Right atrium auricular region (tissue), 2 donors: ENCODE measurements at regions not wholly inside any gene's neighbourhood (a gene's known extent, or its start where the extent isn't known, plus 50 kb on each side); places are given as distances from the start of the nearest gene placed in this dataset.
A peak's percentile ranks its signal among the peaks of the same experiment; 100 is the strongest.

Source experiments
- DNase-seq: peaks from one replicate; pipeline ENCODE4 v3.0.0-alpha.2; 2019; ENCODE audit warnings: low spot score
- H3K27ac ChIP-seq, 2 donors: fragments of 200-600 bp; sonication (generic); 1 replicate in 1 of 2; 2 replicates in 1 of 2; pipeline ENCODE4 v1.5.1; 2016 to 2019
- H3K27me3 ChIP-seq, 2 donors: fragments of 200-600 bp; sonication (generic); one replicate each; pipeline versions ENCODE4 v1.5.1 to v1.6.0; 2017 to 2019
- H3K36me3 ChIP-seq: fragments of 200-600 bp; sonication (generic); one replicate; pipeline ENCODE4 v1.5.1; 2016
- H3K4me1 ChIP-seq, 2 donors: fragments of 200-600 bp; sonication (generic); one replicate each; pipeline versions ENCODE4 v1.5.1 to v1.6.0; 2017 to 2019
- H3K4me3 ChIP-seq, 2 donors: fragments of 200-600 bp; sonication (generic); 1 replicate in 1 of 2; 2 replicates in 1 of 2; pipeline ENCODE4 v1.5.1; 2017 to 2019; ENCODE audit warnings: mild to moderate bottlenecking in 1 of 2, moderate library complexity in 1 of 2
- H3K9me3 ChIP-seq, 2 donors: fragments of 200-600 bp; sonication (generic); one replicate each; pipeline ENCODE4 v1.5.1; 2019
- CTCF ChIP-seq, 2 donors: fragments of 200-600 bp; sonication (generic); IDR thresholded peaks; one replicate each; pipeline ENCODE4 v1.5.1; 2019; ENCODE audit warnings: antibody characterized with exemption in 2 of 2

GRCh38 chr14:73784988-73785313 is 66.7 kb upstream of the PTGR2 start:
- Histone ChIP-seq H3K4me1 (peaks cover 4 to 68% of the 10 kb centered on the region in 2 donors), H3K27ac (peak overlapping the region; percentile 96 to 99), H3K9me3 (no peaks in the 10 kb centered on the region), H3K27me3 (no peaks in the 10 kb centered on the region), H3K4me3 (peak overlapping the region in 1 of 2 donors; percentile 72), H3K36me3 (no peaks in the 10 kb centered on the region)
- no peak for DNase-seq
- TF ChIP-seq CTCF (IDR thresholded peaks at IDR 0.05), result no peak

GRCh38 chr14:73784181-73784987 is 67.2 kb upstream of the PTGR2 start:
- H3K4me1 ChIP-seq, result peaks cover 4 to 62% of the 10 kb centered on the region in 2 donors
- no peak for DNase-seq
- no peaks in the 10 kb centered on the region for H3K9me3 ChIP-seq
- H3K27me3 ChIP-seq, result no peaks in the 10 kb centered on the region
- peak overlapping the region; percentile 96 to 99 for H3K27ac ChIP-seq
- H3K36me3 ChIP-seq, result no peaks in the 10 kb centered on the region
- TF ChIP-seq CTCF (IDR thresholded peaks at IDR 0.05), result no peak
- H3K4me3 ChIP-seq, result no peak overlapping the region

GRCh38 chr14:73783107-73783727 is 68.4 kb upstream of the PTGR2 start:
- H3K9me3 ChIP-seq, result no peaks in the 10 kb centered on the region
- no peaks in the 10 kb centered on the region for H3K36me3 ChIP-seq
- no peak for DNase-seq
- no peak for TF ChIP-seq CTCF (IDR thresholded peaks at IDR 0.05)
- no peak overlapping the region for H3K4me3 ChIP-seq
- peak overlapping the region; percentile 96 to 99 for H3K27ac ChIP-seq
- H3K27me3 ChIP-seq, result no peaks in the 10 kb centered on the region
- peaks cover 4 to 58% of the 10 kb centered on the region in 2 donors for H3K4me1 ChIP-seq

GRCh38 chr14:73782623-73783022 is 68.4 kb upstream of the PNMA1 start:
- peaks cover 4 to 54% of the 10 kb centered on the region in 2 donors for H3K4me1 ChIP-seq
- DNase-seq, result no peak
- H3K9me3 ChIP-seq, result no peaks in the 10 kb centered on the region
- H3K27ac ChIP-seq, result peak overlapping the region; percentile 96 to 99
- H3K4me3 ChIP-seq, result no peak overlapping the region
- no peak for TF ChIP-seq CTCF (IDR thresholded peaks at IDR 0.05)
- no peaks in the 10 kb centered on the region for H3K27me3 ChIP-seq
- H3K36me3 ChIP-seq, result no peaks in the 10 kb centered on the region

GRCh38 chr14:73780896-73781295 is 66.7 kb upstream of the PNMA1 start:
- Histone ChIP-seq H3K36me3 (no peaks in the 10 kb centered on the region), H3K27me3 (no peaks in the 10 kb centered on the region), H3K4me3 (no peak overlapping the region), H3K27ac (no peak overlapping the region), H3K4me1 (peaks cover 4 to 67% of the 10 kb centered on the region in 2 donors), H3K9me3 (no peaks in the 10 kb centered on the region)
- no peak for DNase-seq
- TF ChIP-seq CTCF (IDR thresholded peaks at IDR 0.05), result no peak
